HCT116 (cell line): ENCODE measurements at regions not wholly inside any gene's neighbourhood (a gene's known extent, or its start where the extent isn't known, plus 50 kb on each side); places are given as distances from the start of the nearest gene placed in this dataset.

ENCODE experiments used
- ATAC-seq: fragments of 200-7000 bp; cut with Tn5 transposase; 2 replicates; pipeline ENCODE4 v1.9.1; 2020; ENCODE audit warnings: mild to moderate bottlenecking, moderate library complexity
- BruUV-seq: library from RNA; stranded (reverse); fragments of 400-500 nt; replicated peaks from 2 replicates; lab custom pipeline; 2021; lab: Mats Ljungman, UMichigan
- CTCF ChIA-PET: fragments of 300-600 bp; sonication (Branson Sonifier 250); formaldehyde crosslinking; loops from one replicate; lab custom pipeline; 2021; ENCODE audit warnings: antibody characterized with exemption; lab: Charles Lee
- POLR2A ChIA-PET: fragments of 300-600, 350-600 bp; sonication (Branson Sonifier 250); formaldehyde crosslinking; loops from one replicate; lab custom pipeline; 2021; ENCODE audit warnings: antibody characterized with exemption; lab: Charles Lee
- RAD21 ChIA-PET, 2 experiments: fragments of 300-600 bp; sonication (Branson Sonifier 250); formaldehyde crosslinking; loops; one replicate each; lab custom pipeline; 2023; ENCODE audit warnings: low total read pairs in 2 of 2; ENCODE audit not compliant: uncharacterized antibody in 2 of 2, unreplicated experiment in 2 of 2, low non-redundant PET in 1 of 2; lab: Charles Lee
- DNase-seq: peaks from one replicate; pipeline ENCODE4 v3.0.0-alpha.2; 2010; ENCODE audit warnings: low read depth, low spot score
- H2AFZ ChIP-seq: fragments of 200-600 bp; shearing (Covaris generic), sonication (generic); 2 replicates; pipeline ENCODE4 v1.6.1; 2017; ENCODE audit warnings: low read depth, mixed run types, mixed read lengths, antibody characterized with exemption, low read length; ENCODE audit not compliant: poor library complexity, severe bottlenecking
- H3K27ac ChIP-seq: 2 replicates; pipeline ENCODE4 v1.5.1; 2012; ENCODE audit warnings: low read depth, low read length
- H3K27me3 ChIP-seq: fragments of 200-600 bp; sonication (generic); 2 replicates; pipeline ENCODE4 v1.6.1; 2016; ENCODE audit warnings: mixed run types, low read length, mixed read lengths; ENCODE audit not compliant: insufficient read depth
- H3K36me3 ChIP-seq, 2 experiments: fragments of 200-500 bp in 1 of 2; fragments of 200-600 bp in 1 of 2; sonication (Bioruptor generic) in 1 of 2; sonication (generic) in 1 of 2; 2 replicates each; pipeline versions ENCODE4 v1.5.1 to v1.6.1; 2014 to 2016; ENCODE audit warnings: low read length in 2 of 2, inconsistent platforms in 1 of 2, mixed read lengths in 1 of 2, mixed run types in 1 of 2; ENCODE audit not compliant: insufficient read depth in 2 of 2, control insufficient read depth in 1 of 2
- H3K4me1 ChIP-seq, 2 experiments: fragments of 200-600 bp in 1 of 2; sonication (generic) in 1 of 2; 2 replicates each; pipeline versions ENCODE4 v1.5.1 to v1.6.1; 2012 to 2017; ENCODE audit warnings: low read length in 2 of 2, inconsistent platforms in 1 of 2, mild to moderate bottlenecking in 1 of 2, mixed read lengths in 1 of 2, mixed run types in 1 of 2, moderate library complexity in 1 of 2; ENCODE audit not compliant: insufficient read depth in 2 of 2, control insufficient read depth in 1 of 2
- H3K4me2 ChIP-seq: fragments of 200-600 bp; sonication (generic); 2 replicates; pipeline ENCODE4 v1.6.1; 2017; ENCODE audit warnings: mixed run types, low read length, mixed read lengths
- H3K4me3 ChIP-seq, 2 experiments: fragments of 200-600 bp in 1 of 2; sonication (generic) in 1 of 2; replicated peaks in 1 of 2; 2 replicates each; pipeline ENCODE4 v1.5.1; 2011 to 2016; ENCODE audit warnings: low read length in 2 of 2, control low read depth in 1 of 2, low read depth in 1 of 2, mild to moderate bottlenecking in 1 of 2, mixed read lengths in 1 of 2, mixed run types in 1 of 2
- H3K79me2 ChIP-seq: fragments of 200-600 bp; sonication (generic); 2 replicates; pipeline ENCODE4 v1.6.1; 2017; ENCODE audit warnings: mild to moderate bottlenecking, mixed run types, low read length, moderate library complexity, mixed read lengths; ENCODE audit not compliant: insufficient read depth
- H3K9ac ChIP-seq: fragments of 200-600 bp; sonication (generic); 2 replicates; pipeline ENCODE4 v1.6.1; 2016; ENCODE audit warnings: low read length, mixed read lengths
- H3K9me2 ChIP-seq: fragments of 200-600 bp; sonication (generic), shearing (Covaris generic); 2 replicates; pipeline ENCODE4 v1.6.1; 2017; ENCODE audit warnings: mixed run types, mild to moderate bottlenecking, moderate library complexity; ENCODE audit not compliant: insufficient read depth
- H3K9me3 ChIP-seq, 2 experiments: fragments of 200-500 bp in 1 of 2; fragments of 200-600 bp in 1 of 2; sonication (Bioruptor generic) in 1 of 2; sonication (generic) in 1 of 2; 2 replicates each; pipeline ENCODE4 v1.6.1; 2014 to 2017; ENCODE audit warnings: low read length in 2 of 2, mixed read lengths in 2 of 2, inconsistent platforms in 1 of 2, low read depth in 1 of 2, mild to moderate bottlenecking in 1 of 2, mixed run types in 1 of 2, moderate library complexity in 1 of 2; ENCODE audit not compliant: control insufficient read depth in 1 of 2, insufficient read depth in 1 of 2
- H4K20me1 ChIP-seq: fragments of 200-600 bp; sonication (generic), shearing (Covaris generic); 2 replicates; pipeline ENCODE4 v1.6.1; 2017; ENCODE audit warnings: mixed run types, mild to moderate bottlenecking, moderate library complexity; ENCODE audit not compliant: insufficient read depth
- CTCF ChIP-seq, 3 experiments: fragments of 200-600 bp in 1 of 3; sonication (generic) in 1 of 3; IDR thresholded peaks in 2 of 3; conservative IDR thresholded peaks in 1 of 3; 2 replicates each; pipeline ENCODE4 v1.5.1; 2012 to 2017; ENCODE audit warnings: low read depth in 2 of 3, low read length in 2 of 3, antibody characterized with exemption in 1 of 3, borderline replicate concordance in 1 of 3, control low read depth in 1 of 3, mild to moderate bottlenecking in 1 of 3, mixed read lengths in 1 of 3, mixed run types in 1 of 3, moderate library complexity in 1 of 3; ENCODE audit not compliant: insufficient read depth in 1 of 3
- FOSL1 ChIP-seq: IDR thresholded peaks from 2 replicates; pipeline ENCODE4 v1.6.1; 2012; ENCODE audit warnings: low read depth
- JUND ChIP-seq: IDR thresholded peaks from 2 replicates; pipeline ENCODE4 v1.6.1; 2012
- SIN3A ChIP-seq: IDR thresholded peaks from 2 replicates; pipeline ENCODE4 v1.6.1; 2012; ENCODE audit warnings: low read depth
- SRF ChIP-seq: IDR thresholded peaks from 2 replicates; pipeline ENCODE4 v1.6.1; 2012; ENCODE audit warnings: low read depth
- TCF7L2 ChIP-seq: IDR thresholded peaks from 2 replicates; pipeline ENCODE4 v1.7.0; 2011; ENCODE audit warnings: borderline replicate concordance, inconsistent platforms; ENCODE audit not compliant: insufficient read depth, insufficient read length; ENCODE audit errors: extremely low read depth
- YY1 ChIP-seq: IDR thresholded peaks from 2 replicates; pipeline ENCODE4 v1.6.1; 2011; ENCODE audit warnings: low read length, low read depth, moderate library complexity, mild to moderate bottlenecking; ENCODE audit not compliant: insufficient replicate concordance; ENCODE audit errors: extremely low read depth
- intact Hi-C: fragments of 100-400 bp; cut with micrococcal nuclease; formaldehyde crosslinking; loops from 2 replicates; pipeline ENCODE4 v1.10.0; 2022

- Histone ChIP-seq H3K27me3 (no peaks in the 10 kb centered on the region), H3K9me3 (peaks cover 0 to 20% of the 10 kb centered on the region in 2 experiments; a peak in 1 of 4 replicates), H3K9me2 (no peaks in the 10 kb centered on the region), H3K27ac (no peak overlapping the region), H3K9ac (no peak overlapping the region), H3K4me2 (no peak overlapping the region), H3K79me2 (no peaks in the 10 kb centered on the region), H3K36me3 (peaks cover 0 to 20% of the 10 kb centered on the region in 2 experiments; a peak in 2 of 4 replicates), H2AFZ (no peak overlapping the region), H4K20me1 (no peaks in the 10 kb centered on the region), H3K4me3 (no peak overlapping the region)
- no TSS peak for BruUV-seq
- ATAC-seq (no peak), DNase-seq (no peak)
- intact Hi-C loops: no loop called here
- POLR2A ChIA-PET: no interaction called here
- CTCF ChIA-PET: no interaction called here
- RAD21 ChIA-PET: no interaction called here
- TF ChIP-seq CTCF (IDR thresholded peaks at IDR 0.05 in 2 of 3, conservative IDR thresholded peaks at IDR 0.05 in 1 of 3; ENCODE audit: borderline replicate concordance in 1 of 3, insufficient read depth in 1 of 3, low read depth in 2 of 3, low read length in 2 of 3) (no peak), TCF7L2 (no peak), JUND (no peak), SIN3A (no peak)
- TF ChIP-seq, all 23 proteins: peak for 0
- peaks cover 0 to 13% of the 10 kb centered on the region in 2 experiments; a peak in 2 of 4 replicates for H3K4me1 ChIP-seq
Observed at GRCh38 chrX:45696736-45697135, 496.1 kb upstream of the DIPK2B start.

- TF ChIP-seq CTCF (IDR thresholded peaks at IDR 0.05 in 2 of 3, conservative IDR thresholded peaks at IDR 0.05 in 1 of 3; ENCODE audit: borderline replicate concordance in 1 of 3, insufficient read depth in 1 of 3, low read depth in 2 of 3, low read length in 2 of 3) (no peak), FOSL1 (no peak), YY1 (no peak), SRF (no peak)
- TF ChIP-seq, all 23 proteins: peak for 0
- Histone ChIP-seq H3K27me3 (no peaks in the 10 kb centered on the region), H3K4me1 (no peaks in the 10 kb centered on the region), H3K9me2 (no peaks in the 10 kb centered on the region), H4K20me1 (no peaks in the 10 kb centered on the region), H3K4me2 (no peak overlapping the region), H3K79me2 (no peaks in the 10 kb centered on the region), H3K9me3 (peaks cover 0 to 5% of the 10 kb centered on the region in 2 experiments; a peak in 1 of 4 replicates), H3K4me3 (no peak overlapping the region), H3K9ac (no peak overlapping the region), H3K36me3 (no peaks in the 10 kb centered on the region), H3K27ac (no peak overlapping the region), H2AFZ (no peak overlapping the region)
- no peak for ATAC-seq
- ChIA-PET POLR2A (no interaction called here), RAD21 (no interaction called here), CTCF (no interaction called here)
- DNase-seq: no peak
- BruUV-seq: no TSS peak
- intact Hi-C loops: no loop called here
Observed at GRCh38 chrX:45689971-45690370, 489.3 kb upstream of the DIPK2B start.
